Activated T-cell treated with anti-CD3 and anti-CD28 coated beads, Interleukin-2, amount 50 U/mL, for 4 hours (primary cell): ENCODE measurements at regions not wholly inside any gene's neighbourhood (a gene's known extent, or its start where the extent isn't known, plus 50 kb on each side); places are given as distances from the start of the nearest gene placed in this dataset.

ENCODE experiments used
- ATAC-seq, 2 donors: fragments of 200-7000 bp; cut with Tn5 transposase; one replicate each; pipeline ENCODE4 v1.10.0; 2021
- DNase-seq: peaks from one replicate; pipeline ENCODE4 v3.0.0-alpha.2; 2020
- H3K27me3 Mint-ChIP-seq: one replicate; pipeline ENCODE4 v1.8.0; 2021; ENCODE audit warnings: low read depth, mixed read lengths
- H3K36me3 Mint-ChIP-seq: one replicate; pipeline ENCODE4 v1.8.0; 2022; ENCODE audit warnings: mixed read lengths; ENCODE audit not compliant: insufficient read depth
- H3K4me1 Mint-ChIP-seq: one replicate; pipeline ENCODE4 v1.8.0; 2021; ENCODE audit warnings: low read depth, mixed read lengths
- H3K4me3 Mint-ChIP-seq: one replicate; pipeline ENCODE4 v1.8.0; 2021; ENCODE audit warnings: mild to moderate bottlenecking, moderate library complexity, mixed read lengths
- H3K9me3 Mint-ChIP-seq: one replicate; pipeline ENCODE4 v1.8.0; 2021; ENCODE audit warnings: mixed read lengths

DNA sequence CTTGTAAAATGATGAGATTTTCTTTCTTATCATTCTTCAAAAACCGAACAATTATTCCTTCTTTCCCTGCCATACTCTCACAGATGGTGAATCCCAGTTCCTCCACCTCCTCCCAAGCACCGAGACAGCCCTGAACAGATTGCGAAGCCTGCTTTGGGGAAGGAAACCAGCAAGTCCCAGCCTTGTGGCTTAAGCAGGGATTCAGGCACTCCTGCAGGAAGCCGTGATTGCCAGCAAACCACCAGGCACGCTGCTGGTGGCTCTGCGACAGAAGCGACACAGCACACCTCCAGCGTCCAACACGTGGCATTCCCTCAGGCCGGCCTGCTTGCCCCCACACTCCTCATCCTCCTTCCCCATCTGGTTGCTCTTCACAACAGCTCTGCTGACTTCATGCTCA lies 237.7 kb downstream of the GXYLT1 start:
- H3K4me3 Mint-ChIP-seq = no peak overlapping the region
- H3K9me3 Mint-ChIP-seq = no peaks in the 10 kb centered on the region
- H3K36me3 Mint-ChIP-seq = no peaks in the 10 kb centered on the region
- no peak for DNase-seq
- peak in 1 of 2 donors; percentile 23 for ATAC-seq
- H3K4me1 Mint-ChIP-seq = no peaks in the 10 kb centered on the region
- H3K27me3 Mint-ChIP-seq = no peaks in the 10 kb centered on the region

DNA sequence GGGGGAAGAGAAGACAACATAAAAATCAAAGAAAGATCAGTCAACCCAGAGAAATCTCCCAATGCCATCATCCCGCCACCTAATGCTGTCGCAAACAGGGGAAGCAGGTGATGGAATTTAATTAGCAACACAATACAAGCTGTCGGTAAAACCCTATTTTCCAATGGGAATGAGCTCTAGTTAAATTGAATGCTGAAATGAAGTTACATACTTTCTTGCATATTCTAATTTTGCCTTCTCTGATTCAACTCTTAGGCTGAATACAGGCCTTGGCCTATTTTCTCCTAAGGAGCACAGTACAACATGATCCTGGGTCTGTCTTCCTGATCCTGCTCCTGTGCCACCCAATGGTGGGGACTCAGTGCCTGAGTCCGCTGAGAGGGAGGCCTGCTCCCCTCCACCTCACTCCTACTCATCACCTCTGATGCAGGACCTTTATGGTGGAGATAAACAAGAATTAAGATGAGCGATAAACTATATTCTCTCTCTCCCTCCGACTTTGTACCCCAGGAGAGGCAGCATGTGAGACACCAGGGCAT lies 238.8 kb downstream of the GXYLT1 start:
- ATAC-seq = no peak
- no peaks in the 10 kb centered on the region for H3K36me3 Mint-ChIP-seq
- no peaks in the 10 kb centered on the region for H3K4me1 Mint-ChIP-seq
- DNase-seq = no peak
- no peak overlapping the region for H3K4me3 Mint-ChIP-seq
- no peaks in the 10 kb centered on the region for H3K9me3 Mint-ChIP-seq
- peaks cover 2% of the 10 kb centered on the region for H3K27me3 Mint-ChIP-seq

DNA sequence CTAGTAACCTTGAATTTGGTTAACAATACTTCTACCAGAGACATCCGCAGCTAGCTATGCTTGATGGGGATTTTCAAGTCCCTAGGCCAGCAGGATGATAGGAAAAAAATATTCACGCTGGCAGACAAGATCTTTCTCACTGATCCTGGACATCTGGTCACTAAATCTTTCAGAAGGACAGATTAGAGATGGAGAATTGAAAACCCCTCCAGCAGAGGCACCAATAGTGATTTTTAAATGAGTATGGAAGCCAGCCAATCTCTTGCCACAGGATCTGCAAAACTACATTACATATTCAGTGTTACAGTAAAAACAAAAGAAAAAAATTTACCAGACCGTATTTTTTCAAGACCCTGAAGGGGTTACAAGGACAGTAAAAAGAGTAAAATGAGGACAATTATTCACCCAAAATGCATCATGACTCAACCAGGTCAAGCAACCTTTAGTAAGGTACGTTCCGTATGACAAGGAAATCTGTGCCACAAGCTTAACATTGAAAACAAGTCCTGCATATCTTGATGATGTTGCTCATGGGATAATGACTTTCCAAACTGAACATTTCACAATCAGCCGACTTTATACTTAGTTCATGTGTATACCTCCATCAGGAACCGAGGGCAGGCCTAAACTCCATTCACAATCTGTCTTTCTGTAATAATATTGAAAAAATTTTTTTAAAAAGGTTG lies 239.5 kb downstream of the GXYLT1 start:
- Mint-ChIP-seq H3K36me3 (no peaks in the 10 kb centered on the region), H3K4me1 (no peaks in the 10 kb centered on the region), H3K4me3 (no peak overlapping the region), H3K27me3 (peaks cover 2% of the 10 kb centered on the region), H3K9me3 (no peaks in the 10 kb centered on the region)
- ATAC-seq (no peak), DNase-seq (no peak)

DNA sequence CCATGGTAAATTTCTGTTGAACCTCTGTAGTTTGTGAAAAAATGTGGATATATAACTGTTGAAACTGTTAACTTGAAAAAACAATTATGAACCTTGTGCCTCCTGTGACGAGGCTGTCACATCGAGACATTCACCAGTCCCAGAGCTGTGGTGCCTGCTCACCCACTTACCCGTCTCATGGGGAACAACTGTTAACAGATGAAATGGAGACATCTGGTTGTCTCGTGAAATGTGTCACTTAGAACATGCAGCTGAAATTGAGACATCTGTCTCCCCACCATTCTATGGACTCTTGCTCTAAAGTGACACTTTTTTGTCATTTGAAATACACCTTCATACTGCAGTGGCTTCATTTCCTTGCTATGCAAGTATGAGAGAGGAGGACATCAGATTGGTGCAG lies 240.6 kb downstream of the GXYLT1 start:
- H3K9me3 Mint-ChIP-seq = no peaks in the 10 kb centered on the region
- H3K4me3 Mint-ChIP-seq = no peak overlapping the region
- no peaks in the 10 kb centered on the region for H3K4me1 Mint-ChIP-seq
- no peak for DNase-seq
- ATAC-seq = no peak
- peaks cover 2% of the 10 kb centered on the region for H3K27me3 Mint-ChIP-seq
- no peaks in the 10 kb centered on the region for H3K36me3 Mint-ChIP-seq

DNA sequence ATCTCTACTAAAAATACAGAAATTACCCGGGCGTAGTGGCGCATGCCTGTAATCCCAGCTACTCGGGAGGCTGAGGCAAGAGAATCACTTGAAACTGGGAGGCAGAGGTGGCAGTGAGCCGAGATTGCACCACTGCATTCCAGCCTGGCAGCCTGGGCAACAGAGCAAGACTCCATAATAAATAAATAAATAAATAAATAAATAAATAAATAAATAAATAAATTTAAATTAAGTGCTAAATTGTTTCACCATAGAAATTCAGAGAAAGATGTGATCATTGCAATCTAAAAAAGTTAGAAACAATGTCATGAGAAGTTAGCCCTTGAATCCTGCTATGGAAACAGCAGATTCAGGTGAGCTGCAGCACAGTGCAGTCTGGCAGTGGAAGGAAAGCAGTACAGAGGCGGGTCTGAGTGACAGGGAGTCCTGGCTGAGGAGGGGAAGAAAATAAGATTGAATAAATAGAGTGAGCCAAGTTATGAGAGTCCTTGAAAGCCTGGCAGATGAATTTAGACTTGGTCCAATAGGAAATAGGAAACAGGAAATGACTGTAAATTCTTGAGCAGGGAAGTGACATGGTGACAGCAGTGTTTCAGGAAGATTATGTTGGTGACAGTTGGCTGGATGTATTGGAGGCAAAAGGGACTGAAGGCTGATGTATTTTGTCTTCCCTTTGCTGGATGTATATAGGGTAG lies 241.5 kb downstream of the GXYLT1 start:
- H3K27me3 Mint-ChIP-seq = peaks cover 2% of the 10 kb centered on the region
- no peaks in the 10 kb centered on the region for H3K36me3 Mint-ChIP-seq
- no peaks in the 10 kb centered on the region for H3K4me1 Mint-ChIP-seq
- no peaks in the 10 kb centered on the region for H3K9me3 Mint-ChIP-seq
- DNase-seq (no peak), ATAC-seq (no peak)
- H3K4me3 Mint-ChIP-seq = no peak overlapping the region

DNA sequence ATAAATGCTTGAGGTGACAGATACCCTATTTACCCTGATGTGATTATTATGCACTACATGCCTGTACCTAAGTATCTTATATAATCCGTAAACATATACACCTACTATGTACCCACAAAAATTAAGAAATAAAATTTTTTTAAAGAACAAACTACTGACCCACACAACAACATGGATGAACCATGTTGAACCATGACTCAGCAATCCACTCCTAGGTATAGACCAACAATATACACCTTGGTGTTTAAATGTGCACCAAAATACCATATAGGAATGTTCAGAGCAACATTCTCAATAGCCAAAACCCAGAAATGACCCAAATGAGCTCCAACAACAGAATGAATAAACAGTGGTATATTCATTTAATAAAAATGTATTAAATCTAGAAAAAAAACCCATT lies 245.1 kb downstream of the GXYLT1 start:
- H3K27me3 Mint-ChIP-seq = peaks cover 2% of the 10 kb centered on the region
- ATAC-seq (no peak), DNase-seq (no peak)
- no peaks in the 10 kb centered on the region for H3K4me1 Mint-ChIP-seq
- H3K4me3 Mint-ChIP-seq = no peak overlapping the region
- no peaks in the 10 kb centered on the region for H3K9me3 Mint-ChIP-seq
- H3K36me3 Mint-ChIP-seq = no peaks in the 10 kb centered on the region

DNA sequence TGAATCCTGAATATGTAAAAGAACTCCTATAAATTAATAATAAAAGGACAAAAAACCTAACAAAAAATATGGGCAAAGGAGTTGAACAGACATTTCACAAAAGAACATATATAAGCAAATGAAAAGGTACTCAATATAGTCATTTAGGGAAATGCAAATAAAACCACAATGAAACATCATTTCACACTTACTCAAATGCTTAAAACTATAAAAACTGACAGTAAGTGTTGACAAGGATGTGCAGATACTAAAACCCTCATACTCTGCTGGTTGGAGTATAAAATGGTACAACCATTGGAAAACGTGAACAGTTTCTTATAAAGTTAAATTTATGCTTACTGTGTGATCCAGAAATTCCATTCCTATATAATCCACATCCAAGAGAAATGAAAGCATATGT lies 247.1 kb downstream of the GXYLT1 start:
- DNase-seq (no peak), ATAC-seq (peak; percentile 52 to 55)
- Mint-ChIP-seq H3K9me3 (no peaks in the 10 kb centered on the region), H3K4me1 (no peaks in the 10 kb centered on the region), H3K27me3 (peaks cover 3% of the 10 kb centered on the region), H3K4me3 (no peak overlapping the region), H3K36me3 (no peaks in the 10 kb centered on the region)

DNA sequence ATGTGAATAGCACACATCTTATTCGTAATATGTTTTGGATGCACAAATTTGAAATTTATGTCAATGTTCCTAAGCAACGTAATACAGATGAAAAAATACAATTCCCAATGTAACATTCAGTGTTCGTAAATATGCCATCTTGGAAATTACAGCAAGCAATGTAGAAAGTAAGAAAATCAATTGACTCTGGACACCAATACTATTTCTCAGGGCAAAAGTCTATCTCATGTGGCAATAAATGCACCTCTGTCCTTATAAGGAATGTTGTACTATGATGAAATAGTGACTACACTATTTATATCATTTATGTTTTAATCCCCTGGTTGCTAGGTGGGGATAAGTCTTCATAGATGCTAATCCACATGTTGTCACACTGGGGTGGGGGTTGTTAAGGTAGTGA lies 251.2 kb downstream of the GXYLT1 start:
- Mint-ChIP-seq H3K4me3 (no peak overlapping the region), H3K4me1 (no peaks in the 10 kb centered on the region), H3K9me3 (no peaks in the 10 kb centered on the region), H3K36me3 (no peaks in the 10 kb centered on the region), H3K27me3 (peaks cover 2% of the 10 kb centered on the region)
- DNase-seq = no peak
- ATAC-seq = no peak

DNA sequence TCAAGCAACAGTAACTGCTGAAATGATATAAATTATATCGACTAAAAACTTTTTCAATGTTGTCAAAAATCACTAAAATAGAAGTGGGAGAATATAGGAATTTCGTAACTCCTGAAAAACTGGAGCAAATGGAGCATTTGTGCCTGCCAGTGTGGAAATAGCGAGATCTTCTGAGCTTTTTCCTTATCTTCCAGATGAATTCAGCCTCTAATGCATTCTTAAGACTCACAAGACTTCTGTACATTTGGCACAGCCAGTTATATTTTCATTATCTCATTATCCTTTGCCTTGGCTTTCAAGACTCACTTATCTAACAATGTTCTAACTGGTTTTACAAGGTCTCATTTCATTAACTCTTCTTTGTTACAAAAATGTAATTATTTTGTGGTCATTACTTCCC lies 252.4 kb downstream of the GXYLT1 start:
- Mint-ChIP-seq H3K4me3 (no peak overlapping the region), H3K4me1 (no peaks in the 10 kb centered on the region), H3K36me3 (no peaks in the 10 kb centered on the region), H3K27me3 (peaks cover 2% of the 10 kb centered on the region), H3K9me3 (no peaks in the 10 kb centered on the region)
- no peak for DNase-seq
- ATAC-seq = no peak

DNA sequence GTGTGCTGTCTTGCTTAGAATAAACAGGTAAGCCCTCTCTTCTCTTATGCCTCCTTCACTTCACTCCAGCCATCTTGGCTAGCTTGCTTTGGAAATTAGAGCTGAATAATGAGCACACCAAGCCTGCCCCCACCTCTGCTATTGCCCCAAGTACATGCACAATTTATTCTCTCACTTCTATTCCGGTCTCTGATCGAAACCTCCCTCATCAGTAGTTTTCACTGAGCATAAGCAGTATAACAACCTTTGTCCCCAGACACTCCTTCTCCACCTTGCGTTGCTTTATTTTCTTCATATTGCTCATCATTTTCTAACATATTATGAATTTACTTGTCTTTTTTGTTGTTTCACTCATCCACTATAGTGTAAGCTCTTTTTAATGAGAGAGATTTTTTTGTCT lies 253.4 kb downstream of the GXYLT1 start:
- H3K27me3 Mint-ChIP-seq = peaks cover 2% of the 10 kb centered on the region
- H3K36me3 Mint-ChIP-seq = no peaks in the 10 kb centered on the region
- no peak for DNase-seq
- no peaks in the 10 kb centered on the region for H3K9me3 Mint-ChIP-seq
- no peak for ATAC-seq
- no peaks in the 10 kb centered on the region for H3K4me1 Mint-ChIP-seq
- no peak overlapping the region for H3K4me3 Mint-ChIP-seq

DNA sequence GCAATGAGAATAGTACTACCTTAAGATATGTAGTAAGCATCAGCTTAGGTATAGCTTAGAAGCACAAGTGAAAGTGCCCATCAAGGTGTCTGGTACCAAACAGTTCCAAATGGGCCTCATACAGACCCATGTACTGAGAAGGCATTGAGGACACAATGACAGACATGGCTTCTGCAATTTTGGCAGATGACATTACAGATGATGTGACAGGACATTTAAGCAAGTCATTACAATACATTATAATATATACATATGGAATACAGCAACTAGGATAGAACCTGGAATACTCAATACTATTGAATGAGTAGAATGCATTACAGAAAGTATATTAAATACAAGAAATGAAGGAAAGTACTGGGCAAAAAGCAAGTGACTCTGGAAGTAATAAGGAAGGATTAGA lies 256.4 kb downstream of the GXYLT1 start:
- Mint-ChIP-seq H3K4me3 (no peak overlapping the region), H3K36me3 (no peaks in the 10 kb centered on the region), H3K9me3 (no peaks in the 10 kb centered on the region), H3K27me3 (peaks cover 4% of the 10 kb centered on the region), H3K4me1 (no peaks in the 10 kb centered on the region)
- DNase-seq (no peak), ATAC-seq (no peak)

DNA sequence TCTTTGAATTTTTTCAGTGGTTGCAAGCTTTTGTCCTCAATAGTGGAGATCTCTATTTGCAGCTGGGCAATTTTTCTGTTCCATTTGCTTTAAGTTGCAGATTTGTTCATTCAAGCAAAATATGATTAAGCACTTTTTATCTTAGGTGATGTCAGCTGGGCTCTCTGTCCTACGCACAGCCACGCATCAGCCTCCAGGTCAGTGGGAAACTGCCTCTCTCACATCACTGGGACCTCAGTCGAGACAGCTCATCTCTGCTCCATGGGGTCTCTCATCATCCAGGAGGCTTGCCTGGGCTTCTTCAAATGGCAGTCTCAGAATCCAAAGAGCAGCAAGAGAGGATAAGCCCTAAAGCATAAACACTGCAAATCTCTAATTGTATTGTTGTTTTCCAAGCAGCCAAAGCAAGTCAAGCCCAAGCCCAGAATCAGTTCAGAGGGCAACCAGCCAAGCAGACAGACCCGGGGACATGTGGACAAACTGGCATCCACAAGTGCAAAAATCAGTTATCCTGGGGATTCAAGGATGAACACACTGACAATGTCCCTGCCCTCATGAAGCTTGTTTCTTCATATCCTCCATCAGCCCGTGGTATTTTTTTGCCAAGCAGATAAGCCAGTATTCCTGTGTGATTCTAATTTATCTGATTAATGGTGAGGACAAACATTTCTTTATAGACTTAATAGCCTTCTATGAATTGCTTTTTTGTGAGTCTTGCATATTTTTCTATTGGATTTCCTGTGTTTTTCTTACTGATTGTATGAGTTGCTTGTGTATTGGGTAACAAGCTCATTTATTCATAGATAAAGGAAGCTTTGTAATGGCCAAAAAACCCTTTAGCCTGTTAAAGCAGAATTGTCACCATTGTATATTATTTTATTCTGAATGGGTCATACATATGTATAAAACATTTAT lies 262.5 kb downstream of the GXYLT1 start:
- Mint-ChIP-seq H3K27me3 (peaks cover 4% of the 10 kb centered on the region), H3K36me3 (no peaks in the 10 kb centered on the region), H3K4me3 (no peak overlapping the region), H3K4me1 (no peaks in the 10 kb centered on the region), H3K9me3 (no peaks in the 10 kb centered on the region)
- no peak for DNase-seq
- ATAC-seq = no peak

DNA sequence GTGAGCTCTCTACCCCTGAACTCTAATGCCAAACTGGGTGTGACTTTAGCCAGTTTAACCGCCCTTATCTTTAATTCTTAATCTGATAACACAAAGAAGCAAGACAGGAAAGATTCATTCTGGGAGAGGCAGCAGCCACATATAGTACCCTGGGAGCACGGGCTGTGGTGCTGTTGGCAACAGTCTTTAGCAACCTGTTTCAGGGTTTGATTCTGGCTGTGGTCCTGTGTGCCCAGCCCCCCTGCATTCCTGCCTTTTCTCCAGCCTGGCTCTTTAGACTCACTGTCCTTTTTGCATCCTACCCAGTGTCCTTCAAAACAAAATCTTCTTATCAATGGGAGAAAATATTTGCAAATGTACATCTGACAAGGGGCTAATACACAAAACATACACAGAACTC lies 275.2 kb downstream of the GXYLT1 start:
- no peak for ATAC-seq
- Mint-ChIP-seq H3K27me3 (no peaks in the 10 kb centered on the region), H3K36me3 (no peaks in the 10 kb centered on the region), H3K4me1 (no peaks in the 10 kb centered on the region), H3K4me3 (no peak overlapping the region), H3K9me3 (peaks cover 20% of the 10 kb centered on the region)
- no peak for DNase-seq

DNA sequence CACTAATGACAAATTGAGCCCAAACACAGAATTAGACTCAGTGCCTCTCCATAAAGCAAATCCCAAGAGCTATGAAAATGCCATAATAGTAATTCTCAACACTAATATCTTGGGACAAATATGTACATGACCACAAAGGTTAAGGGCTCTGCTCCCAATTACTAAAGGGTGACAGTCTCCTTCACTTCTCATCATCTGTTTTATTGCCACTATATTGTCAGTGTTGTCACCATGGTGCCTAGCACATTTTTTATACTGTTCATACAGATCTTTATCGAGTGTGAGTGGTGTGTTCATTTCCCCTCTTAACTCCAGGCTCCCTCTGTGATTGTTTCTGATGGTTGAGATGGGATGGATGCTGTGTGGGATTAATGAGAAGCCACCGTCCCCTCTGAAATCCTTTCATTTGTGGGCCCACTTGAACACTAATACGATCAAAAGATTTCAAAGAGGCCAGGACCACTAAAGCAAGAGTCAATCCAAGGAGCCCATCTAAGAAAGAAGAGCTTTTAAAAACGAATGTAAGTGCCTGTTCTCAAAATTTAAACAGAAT lies 277.7 kb downstream of the GXYLT1 start:
- no peak for ATAC-seq
- Mint-ChIP-seq H3K4me3 (no peak overlapping the region), H3K36me3 (no peaks in the 10 kb centered on the region), H3K9me3 (peaks cover 13% of the 10 kb centered on the region), H3K4me1 (no peaks in the 10 kb centered on the region), H3K27me3 (no peaks in the 10 kb centered on the region)
- DNase-seq = no peak
